ENCODE measurements at regions not wholly inside any gene's neighbourhood (a gene's known extent, or its start where the extent isn't known, plus 50 kb on each side); places are given as distances from the start of the nearest gene placed in this dataset.
A peak's percentile ranks its signal among the peaks of the same experiment; 100 is the strongest.

DNA sequence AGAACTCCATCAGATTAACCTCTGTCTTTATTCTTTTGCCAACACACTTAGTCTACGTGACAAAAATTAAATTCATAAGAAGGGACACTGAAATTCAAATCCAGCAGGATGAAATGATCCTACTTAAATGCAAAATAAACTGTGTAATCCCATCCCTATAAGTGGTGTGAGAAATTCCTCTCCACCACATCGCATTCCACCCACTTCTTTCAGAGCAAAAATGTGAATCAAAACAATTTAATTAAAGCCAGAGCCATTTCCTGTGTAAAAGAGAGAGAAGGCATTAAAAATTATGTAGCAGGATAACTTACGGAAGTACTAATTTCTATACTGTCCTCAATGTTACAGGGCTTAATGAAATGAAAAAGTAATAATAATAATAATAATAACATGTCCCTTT is 844.3 kb downstream of the GALC start:
- WGBS (ENCODE audit: low lambda C conversion rate, missing lambda C conversion rate) = 51% methylated on average over 3 of the region's 3 CpGs
- TF ChIP-seq EZH2phosphoT487 (IDR thresholded peaks at IDR 0.05; ENCODE audit: low read depth, severe bottlenecking, unreplicated experiment) (no peak), EZH2 (IDR thresholded peaks at IDR 0.05; ENCODE audit: borderline replicate concordance) (no peak)
- TF ChIP-seq, protein P1, sequence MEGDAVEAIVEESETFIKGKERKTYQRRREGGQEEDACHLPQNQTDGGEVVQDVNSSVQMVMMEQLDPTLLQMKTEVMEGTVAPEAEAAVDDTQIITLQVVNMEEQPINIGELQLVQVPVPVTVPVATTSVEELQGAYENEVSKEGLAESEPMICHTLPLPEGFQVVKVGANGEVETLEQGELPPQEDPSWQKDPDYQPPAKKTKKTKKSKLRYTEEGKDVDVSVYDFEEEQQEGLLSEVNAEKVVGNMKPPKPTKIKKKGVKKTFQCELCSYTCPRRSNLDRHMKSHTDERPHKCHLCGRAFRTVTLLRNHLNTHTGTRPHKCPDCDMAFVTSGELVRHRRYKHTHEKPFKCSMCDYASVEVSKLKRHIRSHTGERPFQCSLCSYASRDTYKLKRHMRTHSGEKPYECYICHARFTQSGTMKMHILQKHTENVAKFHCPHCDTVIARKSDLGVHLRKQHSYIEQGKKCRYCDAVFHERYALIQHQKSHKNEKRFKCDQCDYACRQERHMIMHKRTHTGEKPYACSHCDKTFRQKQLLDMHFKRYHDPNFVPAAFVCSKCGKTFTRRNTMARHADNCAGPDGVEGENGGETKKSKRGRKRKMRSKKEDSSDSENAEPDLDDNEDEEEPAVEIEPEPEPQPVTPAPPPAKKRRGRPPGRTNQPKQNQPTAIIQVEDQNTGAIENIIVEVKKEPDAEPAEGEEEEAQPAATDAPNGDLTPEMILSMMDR (IDR thresholded peaks at IDR 0.05; ENCODE audit: poor library complexity) = no peak
- H3K27me3 ChIP-seq = no peaks in the 10 kb centered on the region
- DNase-seq (ENCODE audit: low spot score) = no peak
- no peak overlapping the region for H3K4me3 ChIP-seq
- no peaks in the 10 kb centered on the region for H3K79me2 ChIP-seq
- H3K9me2 ChIP-seq (replicated peaks; ENCODE audit: insufficient read depth) = no peaks in the 10 kb centered on the region
- no peaks in the 10 kb centered on the region for H3K9me3 ChIP-seq (ENCODE audit: low read depth)
- H2AFZ ChIP-seq = no peak overlapping the region
- H4K20me1 ChIP-seq (ENCODE audit: insufficient read depth, poor library complexity, severe bottlenecking) = no peaks in the 10 kb centered on the region
- H3K4me2 ChIP-seq = no peak overlapping the region
- H3K4me1 ChIP-seq (ENCODE audit: insufficient read depth) = no peaks in the 10 kb centered on the region
- H3K36me3 ChIP-seq (replicated peaks; ENCODE audit: insufficient read depth, low read depth) = no peaks in the 10 kb centered on the region
- no peak overlapping the region for H3K27ac ChIP-seq

- no peaks in the 10 kb centered on the region for H3K9me3 ChIP-seq (ENCODE audit: low read depth)
- no peaks in the 10 kb centered on the region for H3K9me2 ChIP-seq (replicated peaks; ENCODE audit: insufficient read depth)
- no peaks in the 10 kb centered on the region for H4K20me1 ChIP-seq (ENCODE audit: insufficient read depth, poor library complexity, severe bottlenecking)
- no peak overlapping the region for H3K4me3 ChIP-seq
- H3K4me1 ChIP-seq (ENCODE audit: insufficient read depth) = no peaks in the 10 kb centered on the region
- no peaks in the 10 kb centered on the region for H3K36me3 ChIP-seq (replicated peaks; ENCODE audit: insufficient read depth, low read depth)
- WGBS (ENCODE audit: low lambda C conversion rate, missing lambda C conversion rate) = 71% methylated on average over 3 of the region's 3 CpGs
- H3K27me3 ChIP-seq = no peaks in the 10 kb centered on the region
- no peak for TF ChIP-seq EZH2phosphoT487 (IDR thresholded peaks at IDR 0.05; ENCODE audit: low read depth, severe bottlenecking, unreplicated experiment)
- no peak for TF ChIP-seq EZH2 (IDR thresholded peaks at IDR 0.05; ENCODE audit: borderline replicate concordance)
- TF ChIP-seq, protein P1 (IDR thresholded peaks at IDR 0.05; ENCODE audit: poor library complexity) = no peak
- H3K4me2 ChIP-seq = no peak overlapping the region
- DNase-seq (ENCODE audit: low spot score) = no peak
- no peak overlapping the region for H3K27ac ChIP-seq
- H3K79me2 ChIP-seq = no peaks in the 10 kb centered on the region
- H2AFZ ChIP-seq = no peak overlapping the region
Observed at GRCh38 chr14:87142551-87143211, 850.3 kb downstream of the GALC start.

GRCh38 chr14:87141801-87142200 is 851.2 kb downstream of the GALC start:
- DNase-seq (ENCODE audit: low spot score) = no peak
- Histone ChIP-seq H3K27me3 (no peaks in the 10 kb centered on the region), H4K20me1 (ENCODE audit: insufficient read depth, poor library complexity, severe bottlenecking) (no peaks in the 10 kb centered on the region), H2AFZ (no peak overlapping the region), H3K9me3 (ENCODE audit: low read depth) (no peaks in the 10 kb centered on the region), H3K36me3 (replicated peaks; ENCODE audit: insufficient read depth, low read depth) (no peaks in the 10 kb centered on the region), H3K4me2 (no peak overlapping the region), H3K79me2 (no peaks in the 10 kb centered on the region), H3K4me1 (ENCODE audit: insufficient read depth) (no peaks in the 10 kb centered on the region), H3K9me2 (replicated peaks; ENCODE audit: insufficient read depth) (no peaks in the 10 kb centered on the region), H3K4me3 (no peak overlapping the region), H3K27ac (peak overlapping the region; percentile 5)
- 86% methylated on average over 2 of the region's 2 CpGs for whole genome bisulfite sequencing (ENCODE audit: low lambda C conversion rate, missing lambda C conversion rate)
- TF ChIP-seq EZH2 (IDR thresholded peaks at IDR 0.05; ENCODE audit: borderline replicate concordance) (no peak), EZH2phosphoT487 (IDR thresholded peaks at IDR 0.05; ENCODE audit: low read depth, severe bottlenecking, unreplicated experiment) (no peak)
- TF ChIP-seq, protein P1 (IDR thresholded peaks at IDR 0.05; ENCODE audit: poor library complexity) = no peak

All from hepatocyte (in vitro differentiated cells).